Hepatocyte (in vitro differentiated cells): ENCODE measurements at regions not wholly inside any gene's neighbourhood (a gene's known extent, or its start where the extent isn't known, plus 50 kb on each side); places are given as distances from the start of the nearest gene placed in this dataset.

ENCODE experiments used
- DNase-seq: peaks from one replicate; pipeline ENCODE4 v3.0.0-alpha.2; 2016; ENCODE audit warnings: low spot score
- H2AFZ ChIP-seq: fragments of 200-600 bp; sonication (generic); 2 replicates; pipeline ENCODE4 v1.6.0; 2016; ENCODE audit warnings: antibody characterized with exemption, mild to moderate bottlenecking
- H3K27ac ChIP-seq: fragments of 200-600 bp; sonication (generic); 2 replicates; pipeline ENCODE4 v1.5.1; 2016; ENCODE audit warnings: mild to moderate bottlenecking
- H3K27me3 ChIP-seq: fragments of 200-600 bp; sonication (generic); 2 replicates; pipeline ENCODE4 v1.6.1; 2016
- H3K36me3 ChIP-seq: fragments of 200-600 bp; sonication (generic); replicated peaks from 2 replicates; pipeline ENCODE4 v1.5.1; 2016; ENCODE audit warnings: low read depth; ENCODE audit not compliant: insufficient read depth
- H3K4me1 ChIP-seq: fragments of 200-600 bp; sonication (generic); 2 replicates; pipeline ENCODE4 v1.5.1; 2016; ENCODE audit warnings: mild to moderate bottlenecking, moderate library complexity; ENCODE audit not compliant: insufficient read depth
- H3K4me2 ChIP-seq: fragments of 200-600 bp; sonication (generic); 2 replicates; pipeline ENCODE4 v1.6.0; 2016
- H3K4me3 ChIP-seq: fragments of 200-600 bp; sonication (generic); 2 replicates; pipeline ENCODE4 v1.5.1; 2016; ENCODE audit warnings: mild to moderate bottlenecking
- H3K79me2 ChIP-seq: fragments of 200-600 bp; sonication (generic); 2 replicates; pipeline ENCODE4 v1.6.0; 2017; ENCODE audit warnings: mild to moderate bottlenecking
- H3K9me2 ChIP-seq: fragments of 200-600 bp; sonication (generic); replicated peaks from 2 replicates; pipeline ENCODE4 v1.6.0; 2017; ENCODE audit warnings: mild to moderate bottlenecking; ENCODE audit not compliant: insufficient read depth
- H3K9me3 ChIP-seq: fragments of 200-600 bp; sonication (generic); 2 replicates; pipeline ENCODE4 v1.5.1; 2016; ENCODE audit warnings: low read depth, mild to moderate bottlenecking
- H4K20me1 ChIP-seq: fragments of 200-600 bp; sonication (generic); 2 replicates; pipeline ENCODE4 v1.6.0; 2016; ENCODE audit warnings: mild to moderate bottlenecking; ENCODE audit not compliant: insufficient read depth, poor library complexity, severe bottlenecking
- EZH2 ChIP-seq: fragments of 200-600 bp; sonication (generic); IDR thresholded peaks from 2 replicates; pipeline ENCODE4 v1.6.1; 2016; ENCODE audit warnings: antibody characterized with exemption, mild to moderate bottlenecking, borderline replicate concordance
- EZH2phosphoT487 ChIP-seq: fragments of 200-600 bp; sonication (generic); IDR thresholded peaks from one replicate; pipeline ENCODE4 v1.6.1; 2018; ENCODE audit warnings: antibody characterized with exemption, mild to moderate bottlenecking, low read depth, moderate library complexity; ENCODE audit not compliant: unreplicated experiment, severe bottlenecking
- WGBS: methylation state at CpG from one replicate; pipeline ENCODE4 v1.1.6; 2016; ENCODE audit warnings: low lambda C conversion rate; ENCODE audit errors: missing lambda C conversion rate; 5-methylcytosine and 5-hydroxymethylcytosine counted together
- TF ChIP-seq, protein P1 (sequence below): fragments of 200-600 bp; sonication (generic); IDR thresholded peaks from 2 replicates; pipeline ENCODE4 v1.5.1; 2016; ENCODE audit warnings: antibody characterized with exemption, mild to moderate bottlenecking; ENCODE audit not compliant: poor library complexity

DNA sequence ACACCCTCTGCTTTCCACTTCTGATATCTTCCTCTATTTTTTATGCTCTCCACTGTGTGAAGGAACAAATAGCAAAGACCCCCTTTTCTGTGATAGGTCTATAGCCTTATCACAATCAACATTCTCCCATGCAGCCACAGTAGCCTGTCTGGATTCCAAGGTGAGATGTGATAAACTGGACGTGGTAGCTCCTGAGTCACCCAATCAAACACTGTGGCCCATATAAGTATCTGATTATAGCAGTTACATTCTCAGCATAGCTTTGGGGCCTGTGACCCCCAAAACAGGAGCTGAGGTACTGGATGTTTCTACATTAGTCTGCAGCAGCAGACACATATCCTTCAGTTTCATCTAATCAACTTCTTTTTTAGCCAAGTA, 172.7 kb upstream of the IGFBP7 start:
- Histone ChIP-seq H2AFZ (no peak overlapping the region), H3K4me3 (no peak overlapping the region), H3K27me3 (no peaks in the 10 kb centered on the region), H3K9me2 (no peaks in the 10 kb centered on the region), H3K9me3 (no peaks in the 10 kb centered on the region), H4K20me1 (no peaks in the 10 kb centered on the region), H3K4me2 (no peak overlapping the region), H3K27ac (no peak overlapping the region), H3K79me2 (no peaks in the 10 kb centered on the region), H3K4me1 (no peaks in the 10 kb centered on the region), H3K36me3 (no peaks in the 10 kb centered on the region)
- WGBS: 61% methylated on average over 1 of the region's 1 CpG
- TF ChIP-seq, protein P1, sequence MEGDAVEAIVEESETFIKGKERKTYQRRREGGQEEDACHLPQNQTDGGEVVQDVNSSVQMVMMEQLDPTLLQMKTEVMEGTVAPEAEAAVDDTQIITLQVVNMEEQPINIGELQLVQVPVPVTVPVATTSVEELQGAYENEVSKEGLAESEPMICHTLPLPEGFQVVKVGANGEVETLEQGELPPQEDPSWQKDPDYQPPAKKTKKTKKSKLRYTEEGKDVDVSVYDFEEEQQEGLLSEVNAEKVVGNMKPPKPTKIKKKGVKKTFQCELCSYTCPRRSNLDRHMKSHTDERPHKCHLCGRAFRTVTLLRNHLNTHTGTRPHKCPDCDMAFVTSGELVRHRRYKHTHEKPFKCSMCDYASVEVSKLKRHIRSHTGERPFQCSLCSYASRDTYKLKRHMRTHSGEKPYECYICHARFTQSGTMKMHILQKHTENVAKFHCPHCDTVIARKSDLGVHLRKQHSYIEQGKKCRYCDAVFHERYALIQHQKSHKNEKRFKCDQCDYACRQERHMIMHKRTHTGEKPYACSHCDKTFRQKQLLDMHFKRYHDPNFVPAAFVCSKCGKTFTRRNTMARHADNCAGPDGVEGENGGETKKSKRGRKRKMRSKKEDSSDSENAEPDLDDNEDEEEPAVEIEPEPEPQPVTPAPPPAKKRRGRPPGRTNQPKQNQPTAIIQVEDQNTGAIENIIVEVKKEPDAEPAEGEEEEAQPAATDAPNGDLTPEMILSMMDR: no peak
- TF ChIP-seq EZH2phosphoT487: no peak
- no peak for TF ChIP-seq EZH2
- DNase-seq: no peak

- H3K27me3 ChIP-seq: no peaks in the 10 kb centered on the region
- no peaks in the 10 kb centered on the region for H3K79me2 ChIP-seq
- DNase-seq: no peak
- H3K4me2 ChIP-seq: no peak overlapping the region
- H3K9me3 ChIP-seq: no peaks in the 10 kb centered on the region
- H3K36me3 ChIP-seq: no peaks in the 10 kb centered on the region
- H3K4me1 ChIP-seq: no peaks in the 10 kb centered on the region
- H4K20me1 ChIP-seq: no peaks in the 10 kb centered on the region
- no peak overlapping the region for H3K27ac ChIP-seq
- no peak overlapping the region for H2AFZ ChIP-seq
- 76% methylated on average over 2 of the region's 2 CpGs for WGBS
- H3K4me3 ChIP-seq: no peak overlapping the region
- TF ChIP-seq, protein P1: no peak
- TF ChIP-seq EZH2phosphoT487: no peak
- no peak for TF ChIP-seq EZH2
- H3K9me2 ChIP-seq: no peaks in the 10 kb centered on the region
These were observed 170.3 kb upstream of the IGFBP7 start for GRCh38 chr4:57280481-57280880.

GRCh38 chr4:57278780-57279179, 168.6 kb upstream of the IGFBP7 start:
- Histone ChIP-seq H4K20me1 (no peaks in the 10 kb centered on the region), H3K4me2 (no peak overlapping the region), H3K4me1 (no peaks in the 10 kb centered on the region), H3K79me2 (no peaks in the 10 kb centered on the region), H3K9me2 (no peaks in the 10 kb centered on the region), H3K27ac (no peak overlapping the region), H3K36me3 (no peaks in the 10 kb centered on the region), H2AFZ (no peak overlapping the region), H3K27me3 (no peaks in the 10 kb centered on the region), H3K9me3 (no peaks in the 10 kb centered on the region), H3K4me3 (no peak overlapping the region)
- 81% methylated on average over 6 of the region's 6 CpGs for WGBS
- DNase-seq: no peak
- TF ChIP-seq EZH2phosphoT487: no peak
- no peak for TF ChIP-seq EZH2
- TF ChIP-seq, protein P1: no peak

- Histone ChIP-seq H3K4me3 (no peak overlapping the region), H3K4me2 (no peak overlapping the region), H3K4me1 (no peaks in the 10 kb centered on the region), H2AFZ (no peak overlapping the region), H3K79me2 (no peaks in the 10 kb centered on the region), H4K20me1 (no peaks in the 10 kb centered on the region), H3K36me3 (no peaks in the 10 kb centered on the region), H3K9me3 (no peaks in the 10 kb centered on the region), H3K27ac (no peak overlapping the region), H3K9me2 (no peaks in the 10 kb centered on the region), H3K27me3 (no peaks in the 10 kb centered on the region)
- no peak for DNase-seq
- WGBS: 83% methylated on average over 2 of the region's 2 CpGs
- TF ChIP-seq EZH2: no peak
- no peak for TF ChIP-seq EZH2phosphoT487
- TF ChIP-seq, protein P1: no peak
These were observed 163.9 kb upstream of the IGFBP7 start for GRCh38 chr4:57274082-57274481.
